NCI-H2227 (cell line): ENCODE measurements at regions not wholly inside any gene's neighbourhood (a gene's known extent, or its start where the extent isn't known, plus 50 kb on each side); places are given as distances from the start of the nearest gene placed in this dataset.
A peak's percentile ranks its signal among the peaks of the same experiment; 100 is the strongest.

Experiments
- DNase-seq: peaks from one replicate; lab custom pipeline; 2025; ENCODE audit not compliant: unreplicated experiment; lab: John Stamatoyannopoulos, UW

DNA sequence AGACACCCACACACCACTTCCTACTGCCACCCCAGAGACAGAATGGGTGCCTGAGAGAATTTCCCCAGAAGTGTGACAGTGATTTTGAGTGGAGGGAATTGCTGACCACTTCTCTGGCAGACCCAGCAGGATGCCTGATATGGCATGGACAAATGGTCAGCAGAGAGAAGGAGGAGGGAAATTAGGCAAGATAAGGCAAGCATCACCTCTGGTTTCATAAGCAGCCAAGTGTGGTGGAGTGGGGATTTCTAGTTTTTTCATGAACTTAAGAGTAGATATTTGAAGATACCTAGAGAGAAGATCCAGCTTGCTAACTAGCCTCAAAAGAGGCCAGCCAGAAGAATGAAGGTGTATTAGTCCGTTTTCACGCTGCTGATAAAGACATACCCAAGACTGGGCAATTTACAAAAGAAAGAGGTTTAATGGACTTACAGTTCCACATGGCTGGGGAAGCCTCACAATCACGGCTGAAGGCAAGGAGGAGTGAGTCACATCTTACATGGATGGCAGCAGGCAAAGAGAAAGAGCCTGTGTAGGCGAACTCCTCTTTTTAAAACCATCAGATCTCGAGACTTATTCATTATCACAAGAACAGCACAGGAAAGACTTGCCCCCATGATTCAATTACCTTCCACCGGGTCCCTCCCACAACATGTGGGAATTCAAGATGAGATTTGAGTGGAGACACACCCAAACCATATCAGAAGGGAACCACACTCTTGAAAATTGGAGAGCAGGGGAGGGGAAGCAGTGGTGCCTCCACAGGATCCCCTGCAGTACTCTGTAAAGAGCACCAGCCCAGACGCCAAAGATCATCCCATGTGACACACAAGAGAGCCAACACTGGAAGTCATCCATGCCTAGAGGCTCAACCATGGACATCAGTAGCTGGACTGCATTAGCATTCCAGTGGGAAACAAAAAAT lies 64.2 kb downstream of the RBM43 start:
- no peak for DNase-seq

DNA sequence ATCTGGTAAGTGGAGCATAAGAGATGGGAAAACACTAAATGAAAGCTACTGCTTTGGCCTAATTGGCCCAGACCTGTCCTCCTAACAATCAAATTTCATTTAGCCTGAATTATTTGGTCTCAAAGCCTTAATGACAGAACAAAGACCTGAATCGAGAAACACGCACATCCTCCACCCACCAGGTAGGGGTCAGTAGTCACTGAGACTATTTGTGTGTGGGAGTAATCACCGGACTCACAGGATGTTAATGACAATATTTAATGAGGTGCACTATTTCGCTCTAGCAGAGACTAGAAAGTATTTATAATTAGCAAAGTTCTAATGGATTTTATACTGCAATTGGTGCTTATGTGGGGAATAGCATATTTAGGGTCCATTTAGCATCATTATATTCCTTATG lies 68.1 kb downstream of the RBM43 start:
- DNase-seq, result no peak

- DNase-seq, result no peak
These were observed 69.0 kb downstream of the RBM43 start for GRCh38 chr2:151192681-151193080.

GRCh38 chr2:151191001-151191400 lies 70.7 kb downstream of the RBM43 start:
- no peak for DNase-seq

- no peak for DNase-seq
These were observed 72.5 kb downstream of the RBM43 start for GRCh38 chr2:151189125-151189524.

DNA sequence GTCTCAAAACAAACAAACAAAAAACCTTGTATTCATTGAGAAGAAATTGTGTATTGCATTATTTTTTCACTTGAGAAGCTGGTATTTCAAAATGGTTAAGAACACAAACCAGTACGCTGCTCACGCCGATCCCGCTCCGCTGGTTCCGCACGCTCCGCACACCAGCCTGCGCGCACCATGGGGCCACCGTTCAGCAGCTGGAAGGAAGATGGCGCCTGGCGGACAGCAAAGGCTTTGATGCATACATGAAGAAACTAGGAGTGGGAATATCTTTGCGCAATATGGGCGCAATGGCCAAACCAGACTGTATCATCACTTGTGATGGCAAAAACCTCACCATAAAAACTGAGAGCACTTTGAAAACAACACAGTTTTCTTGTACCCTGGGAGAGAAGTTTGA lies 75.7 kb downstream of the RBM43 start:
- no peak for DNase-seq

- peak; percentile 71 for DNase-seq
These were observed 78.5 kb downstream of the RBM43 start for GRCh38 chr2:151182899-151183809.

GRCh38 chr2:151182396-151182795 lies 79.3 kb downstream of the RBM43 start:
- DNase-seq, result no peak

GRCh38 chr2:151181524-151181923 lies 80.1 kb downstream of the RBM43 start:
- DNase-seq, result peak; percentile 18

DNA sequence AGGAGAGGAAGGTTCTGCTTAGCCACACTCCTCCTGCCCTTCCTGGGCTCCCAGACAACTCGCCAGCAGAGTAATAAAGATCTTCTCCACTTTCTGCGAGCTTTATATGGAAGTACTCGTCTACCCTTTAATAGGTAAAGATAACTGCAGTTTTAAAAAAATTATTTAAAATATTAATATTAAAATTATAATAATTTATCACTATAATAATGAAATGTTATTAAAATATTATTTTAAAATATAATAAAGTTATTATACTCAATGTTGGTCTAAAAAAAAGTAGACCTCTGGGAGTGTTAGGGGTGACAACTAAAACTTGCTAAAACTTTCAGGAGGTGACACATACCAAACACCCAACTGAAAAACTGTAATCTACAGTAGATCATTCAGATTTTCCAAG lies 81.5 kb downstream of the RBM43 start:
- DNase-seq, result no peak

GRCh38 chr2:151178207-151178606 lies 83.5 kb downstream of the RBM43 start:
- no peak for DNase-seq

DNA sequence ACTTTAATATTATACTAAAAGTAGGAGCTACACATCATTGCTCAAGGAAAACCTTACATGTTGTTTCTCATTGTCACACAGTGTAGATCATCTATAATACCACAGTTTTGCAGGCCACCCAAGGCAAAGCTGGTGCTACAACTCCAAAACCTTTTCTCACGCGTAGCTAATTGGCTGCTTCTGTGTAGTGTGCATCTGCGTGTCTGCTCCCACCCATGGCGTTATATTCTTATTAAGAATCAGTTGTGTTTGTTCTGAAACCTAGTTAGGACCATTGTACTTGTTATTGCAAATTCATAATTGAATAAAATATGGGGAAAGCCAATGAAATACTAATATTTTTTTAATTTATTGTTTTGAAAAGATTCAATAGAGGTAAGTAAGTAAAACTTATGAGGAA lies 83.9 kb downstream of the RBM43 start:
- no peak for DNase-seq

DNA sequence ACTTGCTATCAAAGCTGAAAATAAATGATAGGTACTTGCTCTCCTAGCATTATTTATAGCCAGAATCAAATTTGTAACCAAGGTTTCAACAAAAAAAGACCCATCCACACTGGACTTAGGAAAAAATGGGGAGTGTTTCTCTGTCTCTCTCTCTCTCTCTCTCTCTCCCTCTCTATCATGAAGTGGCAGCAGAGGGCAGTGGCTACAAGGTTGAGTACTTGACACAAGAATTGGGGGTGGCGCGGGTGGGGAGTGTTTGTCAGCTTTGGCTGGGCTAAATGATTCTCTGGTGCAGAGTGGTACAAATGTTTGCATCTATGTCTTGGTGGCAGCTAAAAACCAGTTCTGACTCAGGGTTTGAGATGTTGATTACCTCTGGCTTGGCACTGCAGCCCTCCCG lies 85.0 kb downstream of the RBM43 start:
- DNase-seq, result no peak

GRCh38 chr2:151175864-151176263 lies 85.8 kb downstream of the RBM43 start:
- no peak for DNase-seq

DNA sequence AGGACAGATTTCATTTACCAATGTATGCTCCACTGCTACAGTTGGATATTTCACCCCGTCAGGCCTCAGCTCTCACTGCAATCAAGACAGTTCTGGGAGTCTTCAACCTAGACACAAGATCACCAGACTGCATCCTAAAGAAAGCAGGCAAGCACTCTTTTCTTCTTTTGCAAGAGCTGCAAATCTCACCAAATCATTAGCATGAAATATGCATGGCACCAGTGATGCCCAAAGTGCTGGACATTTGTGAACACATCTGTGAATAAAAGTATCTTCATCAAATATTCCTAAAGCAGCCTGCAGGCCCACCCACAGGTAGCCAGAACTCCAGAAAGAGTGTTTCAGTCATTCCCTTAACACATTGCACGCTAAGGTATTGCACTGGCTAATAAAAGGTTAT lies 87.5 kb downstream of the RBM43 start:
- no peak for DNase-seq

- DNase-seq, result no peak
These were observed 90.5 kb downstream of the RBM43 start for GRCh38 chr2:151171186-151171585.

- no peak for DNase-seq
These were observed 95.3 kb downstream of the RBM43 start for GRCh38 chr2:151166410-151166809.

GRCh38 chr2:151165105-151165684 lies 96.5 kb downstream of the RBM43 start:
- no peak for DNase-seq

GRCh38 chr2:151161821-151162551 lies 99.7 kb downstream of the RBM43 start:
- peak; percentile 18 for DNase-seq

- DNase-seq, result no peak
These were observed 102.5 kb downstream of the RBM43 start for GRCh38 chr2:151159109-151159662.
